PC-9 (cell line): ENCODE measurements at regions not wholly inside any gene's neighbourhood (a gene's known extent, or its start where the extent isn't known, plus 50 kb on each side); places are given as distances from the start of the nearest gene placed in this dataset.

Experiments
- EZH2 ChIP-seq: fragments of 200-600 bp; sonication (generic); IDR thresholded peaks from 2 replicates; pipeline ENCODE4 v1.8.0; 2017; ENCODE audit warnings: antibody characterized with exemption, low read depth
- TF ChIP-seq, protein P1 (sequence below): fragments of 200-600 bp; sonication (generic); conservative IDR thresholded peaks from 2 replicates; pipeline ENCODE4 v1.6.1; 2017; ENCODE audit warnings: mixed run types, antibody characterized with exemption, mild to moderate bottlenecking, moderate library complexity

DNA sequence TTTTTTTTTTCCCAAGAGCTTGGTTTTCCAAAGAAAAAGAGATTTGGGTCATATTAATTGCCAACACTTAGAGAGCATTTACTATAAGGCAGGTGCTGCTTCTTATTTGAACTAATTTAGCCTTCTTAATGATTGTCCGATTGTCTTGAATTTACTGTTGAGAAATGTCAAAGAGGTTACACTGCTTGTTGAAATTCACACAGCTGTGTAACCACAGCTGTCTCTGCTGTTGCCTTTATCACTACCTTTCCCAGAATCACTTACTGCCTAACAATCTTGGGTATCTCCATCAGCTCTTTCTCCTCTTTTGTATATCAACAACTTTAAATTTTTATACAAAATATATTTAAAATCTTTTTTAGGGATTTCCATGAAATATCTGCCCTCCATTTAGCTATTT, 115.6 kb downstream of the UCHL5 start:
- TF ChIP-seq, protein P1, sequence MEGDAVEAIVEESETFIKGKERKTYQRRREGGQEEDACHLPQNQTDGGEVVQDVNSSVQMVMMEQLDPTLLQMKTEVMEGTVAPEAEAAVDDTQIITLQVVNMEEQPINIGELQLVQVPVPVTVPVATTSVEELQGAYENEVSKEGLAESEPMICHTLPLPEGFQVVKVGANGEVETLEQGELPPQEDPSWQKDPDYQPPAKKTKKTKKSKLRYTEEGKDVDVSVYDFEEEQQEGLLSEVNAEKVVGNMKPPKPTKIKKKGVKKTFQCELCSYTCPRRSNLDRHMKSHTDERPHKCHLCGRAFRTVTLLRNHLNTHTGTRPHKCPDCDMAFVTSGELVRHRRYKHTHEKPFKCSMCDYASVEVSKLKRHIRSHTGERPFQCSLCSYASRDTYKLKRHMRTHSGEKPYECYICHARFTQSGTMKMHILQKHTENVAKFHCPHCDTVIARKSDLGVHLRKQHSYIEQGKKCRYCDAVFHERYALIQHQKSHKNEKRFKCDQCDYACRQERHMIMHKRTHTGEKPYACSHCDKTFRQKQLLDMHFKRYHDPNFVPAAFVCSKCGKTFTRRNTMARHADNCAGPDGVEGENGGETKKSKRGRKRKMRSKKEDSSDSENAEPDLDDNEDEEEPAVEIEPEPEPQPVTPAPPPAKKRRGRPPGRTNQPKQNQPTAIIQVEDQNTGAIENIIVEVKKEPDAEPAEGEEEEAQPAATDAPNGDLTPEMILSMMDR = no peak
- TF ChIP-seq EZH2 = no peak
